ENCODE measurements at regions not wholly inside any gene's neighbourhood (a gene's known extent, or its start where the extent isn't known, plus 50 kb on each side); places are given as distances from the start of the nearest gene placed in this dataset.

DNA sequence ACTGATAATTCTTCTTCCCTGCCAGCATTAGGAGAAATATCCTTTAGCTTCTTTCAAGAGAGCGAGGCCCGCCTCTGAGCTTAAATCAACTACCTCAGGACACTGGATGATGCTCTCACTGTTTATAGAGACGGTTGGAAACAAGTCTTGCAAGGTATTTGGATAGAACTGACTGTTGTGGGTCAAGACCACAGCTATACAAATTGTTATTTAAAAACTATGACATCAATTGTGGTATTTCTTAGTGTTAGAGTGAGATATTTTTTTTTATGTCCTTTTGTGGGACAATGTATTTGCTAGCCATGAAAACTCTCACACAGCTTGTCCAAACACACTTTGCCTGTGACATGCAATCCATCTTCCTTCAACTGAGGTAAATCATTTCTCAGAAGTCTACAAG is 136.3 kb upstream of the PHACTR1 start:
- Histone ChIP-seq H3K79me2 (ENCODE audit: control insufficient read depth in 1 of 2, insufficient read depth in 2 of 2, low read length in 2 of 2) (no peaks in the 10 kb centered on the region), H2BK15ac (ENCODE audit: low read length) (no peak overlapping the region), H4K20me1 (replicated peaks in 1 of 2; ENCODE audit: control insufficient read depth in 1 of 2, insufficient read depth in 2 of 2, low read length in 2 of 2) (no peaks in the 10 kb centered on the region), H3K4me1 (replicated peaks in 1 of 4; ENCODE audit: control insufficient read depth in 3 of 4, insufficient read depth in 4 of 4, low read length in 3 of 4) (no peaks in the 10 kb centered on the region), H3K9ac (replicated peaks in 1 of 4; ENCODE audit: extremely low read depth in 1 of 4, low read depth in 3 of 4, low read length in 3 of 4) (no peak overlapping the region), H3K36me3 (ENCODE audit: control insufficient read depth in 2 of 4, insufficient read depth in 4 of 4, low read length in 3 of 4) (no peaks in the 10 kb centered on the region), H3K14ac (ENCODE audit: insufficient read length) (no peak overlapping the region), H3K56ac (replicated peaks; ENCODE audit: insufficient read length, low read depth, low read length) (no peak overlapping the region), H2BK120ac (replicated peaks; ENCODE audit: low read depth, low read length) (no peak overlapping the region), H3K27me3 (replicated peaks in 1 of 4; ENCODE audit: control insufficient read depth in 3 of 4, extremely low read depth in 1 of 4, insufficient read depth in 3 of 4, low read length in 3 of 4) (no peaks in the 10 kb centered on the region), H4K5ac (ENCODE audit: insufficient read length, low read depth, low read length) (no peak overlapping the region), H3K4ac (replicated peaks; ENCODE audit: insufficient read length, low read depth, low read length) (no peak overlapping the region), H2AFZ (ENCODE audit: low read length) (no peak overlapping the region), H3K23ac (ENCODE audit: insufficient read length) (no peak overlapping the region), H2BK5ac (ENCODE audit: low read depth, low read length) (no peak overlapping the region), H4K91ac (replicated peaks; ENCODE audit: insufficient read length, low read length) (no peak overlapping the region), H3K4me2 (ENCODE audit: insufficient read depth in 1 of 2, low read depth in 2 of 2, low read length in 2 of 2) (no peak overlapping the region), H3K27ac (ENCODE audit: low read depth, low read length) (no peak overlapping the region), H2AK5ac (ENCODE audit: low read depth, low read length) (no peak overlapping the region), H3K18ac (ENCODE audit: extremely low read depth, low read length) (no peak overlapping the region), H3K4me3 (ENCODE audit: extremely low read depth in 1 of 4, insufficient read depth in 2 of 4, low read depth in 3 of 4, low read length in 4 of 4) (no peak overlapping the region), H4K8ac (ENCODE audit: extremely low read depth, insufficient read depth, low read length) (no peak overlapping the region), H3K9me3 (ENCODE audit: insufficient read depth in 2 of 2, low read depth in 1 of 2, low read length in 1 of 2) (no peaks in the 10 kb centered on the region), H2BK12ac (ENCODE audit: low read depth, low read length) (no peak overlapping the region), H2BK20ac (ENCODE audit: low read length) (no peak overlapping the region), H3K79me1 (ENCODE audit: low read depth, low read length) (no peaks in the 10 kb centered on the region), H3K23me2 (ENCODE audit: low read depth, low read length) (no peaks in the 10 kb centered on the region)
- DNase-seq (ENCODE audit: low read depth in 1 of 2, low spot score in 2 of 2) = no peak
- no peak for TF ChIP-seq EP300 (IDR thresholded peaks at IDR 0.05; ENCODE audit: borderline replicate concordance in 1 of 2, low read depth in 2 of 2, low read length in 2 of 2)
- TF ChIP-seq SP2 (IDR thresholded peaks at IDR 0.05; ENCODE audit: low read length) = no peak
- TF ChIP-seq MAFK (IDR thresholded peaks at IDR 0.05; ENCODE audit: low read depth, low read length) = no peak
- no peak for TF ChIP-seq NANOG (IDR thresholded peaks at IDR 0.05; ENCODE audit: insufficient read depth, low read depth, low read length, poor library complexity, severe bottlenecking)
- TF ChIP-seq MAX (IDR thresholded peaks at IDR 0.05) = no peak
- TF ChIP-seq POLR2AphosphoS5 (IDR thresholded peaks at IDR 0.05; ENCODE audit: low read depth, low read length) = no peak
- TF ChIP-seq SUZ12 (IDR thresholded peaks at IDR 0.05; ENCODE audit: low read length) = no peak
- no peak for TF ChIP-seq CEBPB (IDR thresholded peaks at IDR 0.05; ENCODE audit: low read depth, low read length)
- no peak for TF ChIP-seq SRF (IDR thresholded peaks at IDR 0.05; ENCODE audit: low read depth, low read length)
- TF ChIP-seq JUND (IDR thresholded peaks at IDR 0.05; ENCODE audit: low read length) = no peak
- TF ChIP-seq RXRA (IDR thresholded peaks at IDR 0.05; ENCODE audit: insufficient read depth, low read depth, low read length) = no peak
- 84% methylated on average over 3 of the region's 3 CpGs; no CpG with 5 or more reads in 1 of the 2 experiments for WGBS, 2 experiments (ENCODE audit: extremely low coverage in 1 of 2, insufficient coverage in 1 of 2, insufficient read length in 1 of 2, insufficient replicate concordance in 2 of 2, low coverage in 1 of 2, low lambda C conversion rate in 2 of 2, missing lambda C conversion rate in 1 of 2)
- no peak for FAIRE-seq
- POLR2A ChIA-PET (ENCODE audit: partially characterized antibody) = no interaction called here
- CTCF ChIA-PET (ENCODE audit: partially characterized antibody) = no interaction called here

Measured in H1 (cell line).